Thoracic aorta (tissue), 2 donors: ENCODE measurements at regions not wholly inside any gene's neighbourhood (a gene's known extent, or its start where the extent isn't known, plus 50 kb on each side); places are given as distances from the start of the nearest gene placed in this dataset.
"Not testable (repeated sequence)": the region's sequence is repeated elsewhere in the genome, so short reads cannot be mapped to it uniquely, and the experiment has no call there.

Experiments
- ATAC-seq: fragments of 150-250 bp; one replicate; pipeline ENCODE4 v1.8.0; 2017; ENCODE audit warnings: low read depth; ENCODE audit not compliant: insufficient number of reproducible peaks, low FRiP score
- DNase-seq: peaks from one replicate; pipeline ENCODE4 v3.0.0-alpha.2; 2020; ENCODE audit warnings: low spot score
- H3K27ac ChIP-seq, 2 donors: fragments of 200-600 bp; sonication (generic); 1 replicate in 1 of 2; 2 replicates in 1 of 2; pipeline ENCODE4 v1.5.1; 2016; ENCODE audit warnings: mild to moderate bottlenecking in 2 of 2, moderate library complexity in 2 of 2
- H3K27me3 ChIP-seq: fragments of 200-600 bp; sonication (generic); replicated peaks from 2 replicates; pipeline ENCODE4 v1.6.0; 2016; ENCODE audit warnings: mild to moderate bottlenecking; ENCODE audit not compliant: insufficient read depth
- H3K36me3 ChIP-seq: fragments of 200-600 bp; sonication (generic); one replicate; pipeline ENCODE4 v1.5.1; 2016
- H3K4me1 ChIP-seq, 2 donors: fragments of 200-600 bp; sonication (generic); 1 replicate in 1 of 2; 2 replicates in 1 of 2; pipeline versions ENCODE4 v1.5.1 to v1.6.0; 2016; ENCODE audit warnings: low read depth in 2 of 2, mild to moderate bottlenecking in 1 of 2; ENCODE audit not compliant: control insufficient read depth in 1 of 2
- H3K4me3 ChIP-seq: fragments of 200-600 bp; sonication (generic); 2 replicates; pipeline ENCODE4 v1.5.1; 2016; ENCODE audit warnings: mild to moderate bottlenecking
- H3K9me3 ChIP-seq: fragments of 200-600 bp; sonication (generic); 2 replicates; pipeline ENCODE4 v1.5.1; 2016
- TF ChIP-seq, protein P1 (sequence below): fragments of 200-600 bp; sonication (generic); IDR thresholded peaks from one replicate; pipeline ENCODE4 v1.5.1; 2019; ENCODE audit warnings: antibody characterized with exemption

GRCh38 chr5:68862560-68862959, 231.3 kb upstream of the SLC30A5 start:
- Histone ChIP-seq H3K27ac (no peak overlapping the region), H3K9me3 (peaks cover 4% of the 10 kb centered on the region), H3K27me3 (no peaks in the 10 kb centered on the region), H3K4me1 (no peaks in the 10 kb centered on the region), H3K36me3 (no peaks in the 10 kb centered on the region), H3K4me3 (no peak overlapping the region)
- TF ChIP-seq, protein P1, sequence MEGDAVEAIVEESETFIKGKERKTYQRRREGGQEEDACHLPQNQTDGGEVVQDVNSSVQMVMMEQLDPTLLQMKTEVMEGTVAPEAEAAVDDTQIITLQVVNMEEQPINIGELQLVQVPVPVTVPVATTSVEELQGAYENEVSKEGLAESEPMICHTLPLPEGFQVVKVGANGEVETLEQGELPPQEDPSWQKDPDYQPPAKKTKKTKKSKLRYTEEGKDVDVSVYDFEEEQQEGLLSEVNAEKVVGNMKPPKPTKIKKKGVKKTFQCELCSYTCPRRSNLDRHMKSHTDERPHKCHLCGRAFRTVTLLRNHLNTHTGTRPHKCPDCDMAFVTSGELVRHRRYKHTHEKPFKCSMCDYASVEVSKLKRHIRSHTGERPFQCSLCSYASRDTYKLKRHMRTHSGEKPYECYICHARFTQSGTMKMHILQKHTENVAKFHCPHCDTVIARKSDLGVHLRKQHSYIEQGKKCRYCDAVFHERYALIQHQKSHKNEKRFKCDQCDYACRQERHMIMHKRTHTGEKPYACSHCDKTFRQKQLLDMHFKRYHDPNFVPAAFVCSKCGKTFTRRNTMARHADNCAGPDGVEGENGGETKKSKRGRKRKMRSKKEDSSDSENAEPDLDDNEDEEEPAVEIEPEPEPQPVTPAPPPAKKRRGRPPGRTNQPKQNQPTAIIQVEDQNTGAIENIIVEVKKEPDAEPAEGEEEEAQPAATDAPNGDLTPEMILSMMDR, result no peak
- no peak for ATAC-seq
- no peak for DNase-seq

DNA sequence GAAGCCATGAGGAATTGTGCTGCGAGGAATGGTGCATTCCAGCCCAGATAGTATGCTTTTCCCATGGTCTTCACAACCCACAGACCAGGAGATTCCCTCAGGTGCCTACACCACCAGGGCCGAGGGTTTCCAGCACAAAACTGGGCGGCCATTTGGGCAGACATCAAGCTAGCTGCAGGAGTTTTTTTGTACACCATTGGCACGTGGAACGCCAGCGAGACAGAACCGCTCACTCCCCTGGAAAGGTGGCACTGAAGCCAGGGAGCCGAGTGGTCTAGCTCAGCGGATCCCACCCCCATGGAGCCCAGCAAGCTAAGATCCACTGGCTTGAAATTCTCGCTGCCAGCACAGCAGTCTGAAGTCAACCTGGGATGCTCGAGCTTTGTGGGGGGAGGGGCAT, 228.6 kb upstream of the SLC30A5 start:
- not testable (repeated sequence) for H3K36me3 ChIP-seq, H3K27ac ChIP-seq, H3K4me3 ChIP-seq, H3K4me1 ChIP-seq, ATAC-seq, DNase-seq, H3K27me3 ChIP-seq, H3K9me3 ChIP-seq

DNA sequence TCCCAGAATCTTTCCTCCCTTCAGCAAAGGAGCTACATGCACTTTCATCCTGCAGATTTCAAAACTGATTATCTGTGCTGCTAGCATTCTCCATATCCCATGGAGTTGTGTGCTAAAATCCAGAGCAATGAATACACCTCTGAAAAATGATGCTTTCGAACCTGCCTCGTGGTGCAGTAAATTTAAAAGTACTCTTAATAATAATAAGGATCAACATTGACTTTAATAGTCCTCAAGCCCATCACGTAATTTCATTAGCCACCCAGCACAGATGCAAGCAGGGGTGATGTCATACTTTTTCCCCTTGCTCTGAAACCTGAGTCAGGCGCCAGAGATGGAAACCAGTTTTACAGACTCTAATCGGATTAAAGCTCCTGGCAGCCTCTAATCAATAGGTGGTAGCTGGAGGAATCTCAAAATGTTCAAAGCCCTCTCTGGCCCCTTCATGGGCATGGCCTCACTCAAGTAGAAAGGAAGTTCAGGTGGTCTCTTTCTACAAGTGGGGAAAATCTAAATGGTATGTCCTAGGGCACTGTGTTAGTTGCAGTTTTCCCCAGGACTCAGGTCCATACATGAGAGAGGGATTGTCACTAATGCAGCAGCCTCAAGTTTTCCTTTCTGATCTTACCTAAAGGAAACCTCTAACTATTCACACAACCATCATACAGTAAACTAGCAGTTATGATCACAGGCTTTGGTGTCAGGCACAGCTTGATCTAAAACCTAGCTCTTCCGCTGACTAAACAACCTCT, 221.6 kb upstream of the SLC30A5 start:
- Histone ChIP-seq H3K36me3 (no peaks in the 10 kb centered on the region), H3K4me1 (no peaks in the 10 kb centered on the region), H3K27me3 (no peaks in the 10 kb centered on the region), H3K27ac (no peak overlapping the region), H3K9me3 (no peaks in the 10 kb centered on the region), H3K4me3 (no peak overlapping the region)
- ATAC-seq (no peak), DNase-seq (no peak)
- TF ChIP-seq, protein P1, result no peak

GRCh38 chr5:68873198-68873597, 220.6 kb upstream of the SLC30A5 start:
- no peak for DNase-seq
- no peaks in the 10 kb centered on the region for H3K36me3 ChIP-seq
- H3K27me3 ChIP-seq, result no peaks in the 10 kb centered on the region
- H3K27ac ChIP-seq, result no peak overlapping the region
- TF ChIP-seq, protein P1, result no peak
- H3K4me3 ChIP-seq, result no peak overlapping the region
- no peaks in the 10 kb centered on the region for H3K4me1 ChIP-seq
- H3K9me3 ChIP-seq, result no peaks in the 10 kb centered on the region
- ATAC-seq, result no peak

DNA sequence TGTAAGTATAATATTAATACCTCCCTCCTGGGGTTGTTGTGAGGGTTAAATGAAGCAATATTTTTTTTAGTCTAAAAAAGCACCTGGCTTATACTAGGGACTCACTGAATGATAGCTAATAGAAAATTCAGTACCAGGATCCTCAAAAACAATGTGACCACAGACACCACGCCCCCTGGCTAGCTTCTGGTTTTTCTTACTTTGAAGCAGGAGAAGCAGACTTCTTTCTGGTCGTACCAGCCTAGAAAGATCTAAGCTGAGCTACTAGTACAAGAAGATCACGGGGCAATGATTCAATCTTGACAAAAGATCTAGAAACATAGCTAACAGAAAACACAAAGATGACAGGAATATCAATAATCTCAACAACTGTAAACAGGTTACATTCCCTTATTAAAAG, 218.5 kb upstream of the SLC30A5 start:
- TF ChIP-seq, protein P1, result no peak
- no peak for ATAC-seq
- no peaks in the 10 kb centered on the region for H3K27me3 ChIP-seq

GRCh38 chr5:68883436-68883835, 210.4 kb upstream of the SLC30A5 start:
- no peak for DNase-seq
- no peaks in the 10 kb centered on the region for H3K4me1 ChIP-seq
- no peak for ATAC-seq
- H3K27me3 ChIP-seq, result no peaks in the 10 kb centered on the region
- no peaks in the 10 kb centered on the region for H3K36me3 ChIP-seq
- TF ChIP-seq, protein P1, result no peak
- no peaks in the 10 kb centered on the region for H3K9me3 ChIP-seq
- no peak overlapping the region for H3K4me3 ChIP-seq
- H3K27ac ChIP-seq, result no peak overlapping the region

More for the DNA sequence above, 218.5 kb upstream of the SLC30A5 start:
- Histone ChIP-seq H3K9me3 (no peaks in the 10 kb centered on the region), H3K27ac (no peak overlapping the region), H3K4me3 (no peak overlapping the region), H3K4me1 (no peaks in the 10 kb centered on the region), H3K36me3 (no peaks in the 10 kb centered on the region)
- no peak for DNase-seq
